GM19324 (cell line): ENCODE measurements at regions not wholly inside any gene's neighbourhood (a gene's known extent, or its start where the extent isn't known, plus 50 kb on each side); places are given as distances from the start of the nearest gene placed in this dataset.
A peak's percentile ranks its signal among the peaks of the same experiment; 100 is the strongest.

Source experiments
- ATAC-seq: cut with Tn5 transposase; IDR thresholded peaks from one replicate; pipeline ENCODE4 v1.9.1; 2021; ENCODE audit warnings: mild to moderate bottlenecking, moderate library complexity; ENCODE audit not compliant: unreplicated experiment, low FRiP score

DNA sequence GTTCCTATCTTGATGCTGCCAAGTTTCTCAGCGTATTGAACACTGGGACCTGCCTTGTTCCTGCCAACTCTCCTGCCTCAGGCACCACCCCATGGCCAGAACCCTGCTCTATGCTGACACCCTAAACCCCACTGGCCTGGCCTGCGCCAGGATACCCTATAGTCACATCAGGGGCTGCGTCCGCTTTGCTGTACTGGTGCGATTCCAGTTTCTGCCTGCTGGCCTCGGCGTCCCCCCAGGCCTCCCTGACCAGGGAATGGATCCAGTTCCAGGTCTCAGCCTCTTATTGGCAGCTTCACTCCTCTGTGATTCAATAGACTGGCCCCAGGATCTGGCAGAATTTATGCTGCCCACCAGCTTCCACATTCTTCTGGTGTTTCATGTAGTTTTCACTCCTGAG is 55.0 kb downstream of the GPR6 start:
- no peak for ATAC-seq

DNA sequence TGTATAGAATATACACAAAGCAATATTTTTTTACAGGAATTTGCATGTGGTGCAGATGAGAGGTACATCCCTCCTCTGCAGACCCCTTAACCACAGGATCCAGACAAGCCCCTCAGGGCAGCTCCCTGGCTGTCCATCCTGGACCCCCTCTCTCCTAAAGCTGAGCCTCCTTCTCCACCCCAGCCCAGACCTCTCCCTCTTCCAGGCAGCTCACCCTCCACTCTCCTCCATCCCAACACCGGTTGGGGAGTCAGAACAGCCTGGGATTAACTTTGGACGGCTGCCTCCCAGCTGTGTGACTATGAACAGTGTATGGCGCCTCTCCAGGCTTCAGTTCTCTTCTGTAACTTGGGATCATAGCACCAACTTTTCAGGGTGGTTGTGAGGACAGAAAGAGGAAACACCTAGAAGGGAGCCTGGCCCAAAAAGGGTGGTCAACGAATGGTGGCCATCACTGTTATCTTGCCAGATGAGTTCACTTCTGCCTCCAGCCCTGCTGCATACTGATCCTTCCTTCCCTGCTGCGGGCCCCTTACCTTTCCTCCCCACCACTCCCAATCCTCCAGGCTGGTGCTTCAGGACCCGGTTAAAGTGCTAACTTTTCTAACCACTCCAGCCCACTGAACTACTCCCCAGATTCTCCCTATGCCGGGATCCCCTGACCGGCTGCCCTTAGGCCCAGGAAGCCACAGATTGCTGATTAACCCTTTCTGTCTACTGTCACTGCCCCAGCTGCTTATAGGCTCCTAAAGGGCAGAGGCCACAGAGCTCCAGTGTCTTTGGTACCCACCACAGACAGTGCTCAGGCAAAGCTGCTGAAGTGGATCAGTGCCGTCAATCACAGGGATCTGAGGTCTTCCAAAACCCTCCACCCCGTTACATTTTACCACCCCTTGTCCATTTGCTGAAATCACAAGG is 55.9 kb downstream of the GPR6 start:
- no peak for ATAC-seq

DNA sequence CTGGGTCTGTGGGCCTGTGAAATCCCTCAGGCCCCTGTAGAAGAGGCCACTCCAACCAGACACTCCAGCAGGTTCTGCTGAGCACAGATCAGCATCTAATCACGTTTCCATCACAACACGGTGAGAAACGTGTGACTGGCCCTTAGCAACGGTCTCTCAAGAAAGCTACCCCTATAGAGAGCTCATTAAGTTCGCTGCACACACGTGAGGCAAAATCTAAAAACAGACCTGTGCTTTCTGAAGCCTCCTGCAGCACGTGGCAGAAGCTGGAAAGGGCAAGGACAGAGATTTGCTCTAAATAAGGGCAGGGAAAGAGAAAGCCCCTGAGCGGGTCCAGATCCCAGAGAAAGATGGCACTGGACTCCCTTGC is 56.5 kb downstream of the GPR6 start:
- ATAC-seq = no peak

DNA sequence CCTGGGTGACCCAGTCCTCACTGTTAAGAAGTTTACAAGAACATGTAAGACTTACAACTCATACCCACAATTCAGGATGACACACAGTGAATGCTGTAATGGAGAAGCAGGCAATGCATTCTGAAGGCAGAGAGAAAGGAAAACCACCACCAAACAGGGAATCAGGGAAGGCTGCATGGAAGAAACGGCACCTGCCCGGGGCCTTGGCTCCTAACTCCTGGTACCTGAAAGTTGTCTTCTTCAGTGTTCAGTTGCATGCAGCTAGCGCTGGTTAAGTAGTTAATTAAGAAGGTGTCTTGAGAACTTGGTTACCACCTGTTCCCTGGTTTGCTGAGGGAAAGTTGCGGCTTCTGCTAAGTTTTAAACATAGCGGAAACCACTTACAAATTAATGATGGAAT is 57.2 kb downstream of the GPR6 start:
- ATAC-seq = no peak

DNA sequence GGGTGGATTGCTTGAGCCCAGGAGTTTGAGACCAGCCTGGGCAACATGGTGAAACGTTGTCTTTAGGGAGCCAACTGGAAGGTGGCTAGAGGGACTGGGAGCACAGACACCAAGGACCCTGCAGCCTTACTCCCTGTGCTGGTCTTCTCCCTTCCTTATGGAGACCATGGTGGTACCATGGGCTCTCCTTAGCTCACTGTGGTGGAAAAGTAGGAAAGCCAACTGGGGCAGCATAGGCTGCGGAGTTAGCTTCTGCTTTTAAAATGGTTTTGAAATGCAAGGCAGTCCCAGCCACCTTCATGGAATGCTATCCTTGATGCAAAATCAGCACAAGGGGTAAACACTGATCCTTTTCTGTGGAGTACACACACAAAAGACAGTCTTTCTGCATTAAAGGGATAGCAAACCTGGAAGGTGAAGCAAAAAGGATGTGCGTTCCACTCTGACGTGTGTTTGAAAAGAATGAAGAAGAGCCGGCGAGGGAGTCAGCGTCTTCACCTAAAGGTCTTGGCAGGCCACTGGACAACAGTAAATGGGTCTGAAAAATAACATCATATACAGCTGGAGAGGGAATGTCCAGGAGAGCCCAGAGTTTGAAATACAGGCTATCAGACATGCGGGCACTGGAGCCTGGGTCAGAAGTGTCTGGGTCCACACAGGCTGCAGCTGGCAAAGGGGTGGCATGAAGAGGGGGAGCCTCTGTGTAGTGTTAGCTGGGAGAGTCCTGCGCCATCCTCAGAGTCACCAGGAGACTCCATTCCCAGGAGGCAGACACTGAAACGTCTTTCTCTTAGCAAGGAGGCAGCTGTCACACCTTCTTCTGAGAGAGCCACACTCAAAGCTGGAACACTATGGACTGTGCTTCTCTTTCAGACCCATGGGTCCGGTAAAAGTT is 58.5 kb downstream of the GPR6 start:
- no peak for ATAC-seq

DNA sequence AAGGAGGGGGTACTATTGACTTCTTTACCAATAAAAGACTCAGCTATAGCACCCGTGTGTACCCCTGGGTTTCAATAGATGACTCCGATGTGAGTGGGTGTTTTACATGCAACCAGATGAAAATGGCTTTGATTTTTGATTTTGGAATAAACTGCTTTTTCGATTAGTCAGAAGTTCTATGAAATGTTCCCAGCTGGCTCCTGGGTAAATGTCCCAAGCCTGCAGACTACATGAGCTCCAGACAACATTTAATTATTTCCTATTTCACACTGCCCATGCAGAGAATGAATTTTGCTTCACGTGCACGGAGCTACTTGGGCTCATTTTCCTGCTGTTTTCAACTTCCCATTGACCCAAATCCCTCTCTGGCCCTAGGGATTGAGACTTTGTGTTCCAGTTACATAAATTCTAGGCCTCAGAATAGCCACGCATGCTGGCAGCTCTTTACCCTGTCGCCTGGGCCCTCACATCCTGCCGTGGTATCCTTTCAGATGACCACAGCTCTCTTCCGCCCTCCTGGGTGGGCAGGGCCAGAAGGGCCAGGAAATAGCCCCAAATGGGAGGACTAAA is 59.7 kb downstream of the GPR6 start:
- no peak for ATAC-seq

DNA sequence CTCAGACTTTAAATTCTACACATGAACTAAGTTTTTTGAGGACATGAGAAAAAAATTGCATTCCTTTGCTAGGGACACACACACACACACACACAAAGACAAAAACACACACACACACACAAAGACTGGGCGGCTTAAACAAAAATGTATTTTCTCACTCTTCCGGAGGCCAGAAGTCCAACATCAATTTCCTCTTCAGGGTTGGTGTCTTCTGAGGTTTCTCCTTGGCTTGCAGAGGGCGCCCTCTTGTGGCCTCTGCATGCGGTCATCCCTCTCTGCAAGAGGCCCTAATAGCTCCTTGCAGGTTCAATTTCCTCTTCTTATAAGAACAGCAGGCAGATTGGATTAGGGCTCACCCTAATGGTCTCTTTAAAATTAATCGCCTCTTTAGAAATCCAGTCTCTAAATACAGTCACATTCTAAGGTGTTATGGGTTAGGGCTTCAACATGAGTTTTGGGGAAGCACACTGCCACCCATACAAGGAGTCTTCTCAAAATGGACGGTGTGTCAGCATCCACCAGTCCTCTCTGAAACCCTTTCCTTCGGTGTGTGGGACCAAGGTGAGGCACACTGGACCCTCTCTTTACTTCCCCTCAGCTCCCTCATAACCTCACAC is 61.4 kb downstream of the GPR6 start:
- peak; percentile 81 for ATAC-seq

DNA sequence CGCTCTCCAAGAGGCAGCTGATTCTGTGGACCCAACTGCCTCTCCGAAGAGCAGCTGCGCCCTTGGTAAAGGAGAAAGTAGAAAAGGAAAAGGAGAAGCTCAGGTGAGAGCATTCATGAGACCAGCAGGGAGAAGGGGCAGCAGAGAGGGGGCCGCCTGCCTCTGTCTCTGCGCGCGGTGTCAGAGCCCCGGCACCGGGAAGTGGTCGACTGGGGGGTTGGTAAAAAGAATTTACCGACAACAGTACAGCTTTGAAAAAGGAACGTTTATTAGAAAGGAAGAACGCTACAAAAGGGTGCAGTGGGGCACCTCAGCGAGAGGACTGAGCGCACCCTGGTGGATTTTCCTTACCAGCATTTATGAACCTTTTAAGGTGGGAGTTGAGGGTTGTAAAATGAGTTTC is 61.9 kb downstream of the GPR6 start:
- peak; percentile 50 for ATAC-seq

DNA sequence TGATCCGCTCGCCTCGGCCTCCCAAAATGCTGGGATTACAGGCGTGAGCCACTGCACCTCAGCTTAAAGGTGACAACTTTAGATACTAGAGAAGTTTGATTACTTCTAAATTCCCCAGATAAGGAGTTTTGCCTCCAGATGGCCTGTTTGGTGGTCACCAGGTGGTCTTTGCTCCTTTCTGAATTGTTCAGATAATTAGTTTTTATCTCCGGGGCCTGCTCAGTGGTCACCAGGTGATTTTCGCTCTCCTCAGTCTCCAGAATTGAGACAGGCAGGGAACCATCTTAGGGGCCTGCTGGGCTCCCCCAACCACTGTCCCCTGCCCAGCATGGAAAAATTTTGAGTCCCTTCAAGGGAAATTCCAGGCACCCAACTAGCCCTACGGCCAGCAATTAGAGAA is 62.6 kb downstream of the GPR6 start:
- ATAC-seq = no peak

DNA sequence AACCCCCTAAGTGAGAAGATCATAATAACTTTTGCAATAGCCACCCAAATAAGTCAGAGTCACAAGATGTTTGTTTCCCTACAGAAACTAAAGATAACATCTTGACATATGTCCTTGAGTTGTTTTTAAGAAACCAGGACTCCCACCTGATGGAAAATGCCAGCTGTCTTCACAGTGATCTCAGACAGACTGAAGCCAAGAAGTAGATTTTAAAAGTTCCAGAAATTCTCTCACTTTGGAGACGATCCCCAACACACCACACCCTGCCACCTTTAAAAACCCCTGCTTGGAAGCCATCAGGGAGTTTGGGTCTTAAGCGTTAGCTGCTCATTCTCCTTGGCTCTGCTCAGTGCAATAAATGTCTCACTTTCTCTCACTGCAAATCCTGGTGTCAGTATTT is 63.0 kb downstream of the GPR6 start:
- no peak for ATAC-seq

DNA sequence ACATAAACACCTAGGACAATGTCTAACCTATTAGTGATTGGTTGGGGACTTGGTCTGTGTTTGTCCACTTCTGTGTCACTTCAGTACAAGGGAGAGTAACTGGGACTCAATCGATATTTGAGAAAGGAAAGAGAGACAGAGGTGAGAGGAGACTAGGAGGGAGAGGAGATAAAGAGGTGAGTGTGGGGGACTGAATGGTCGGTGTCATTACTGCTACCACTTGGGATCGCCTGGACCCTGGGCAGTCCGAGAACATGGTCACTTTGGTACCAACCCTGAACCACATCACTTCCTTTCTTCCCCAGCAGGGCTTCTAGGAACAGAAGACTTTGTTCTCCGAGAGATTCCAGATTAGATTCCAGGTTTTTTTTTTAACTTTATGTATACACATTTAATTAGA is 63.7 kb downstream of the GPR6 start:
- no peak for ATAC-seq

DNA sequence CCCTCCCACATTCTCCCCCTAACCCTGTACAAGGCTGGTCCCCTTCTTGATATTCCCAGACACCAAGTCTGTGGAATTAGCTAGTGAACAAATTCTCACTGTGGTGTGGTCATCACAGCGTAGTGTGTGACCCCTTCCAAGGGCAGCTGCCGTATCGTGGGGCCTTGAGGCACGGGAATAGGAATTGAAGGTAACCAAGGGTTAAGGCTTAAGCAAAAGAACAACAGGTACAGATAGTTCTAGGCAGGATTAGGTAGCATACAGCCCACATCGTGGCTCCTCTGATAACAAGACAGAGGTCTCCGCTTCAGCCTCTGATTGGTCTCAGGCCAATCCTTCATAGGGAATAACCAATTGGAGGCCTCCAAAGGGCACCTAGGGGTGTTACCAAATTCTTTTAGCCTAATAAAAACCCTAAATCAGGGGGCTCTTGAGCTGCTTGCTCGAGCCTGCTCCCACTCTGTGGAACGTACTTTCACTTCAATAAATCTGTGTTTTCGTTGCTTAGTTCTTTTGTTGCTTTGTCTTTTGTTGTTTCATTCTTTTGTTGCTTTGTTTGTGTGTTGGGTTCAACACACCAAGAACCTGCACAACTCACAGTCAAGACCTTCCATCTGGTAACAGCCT is 64.7 kb downstream of the GPR6 start:
- no peak for ATAC-seq

DNA sequence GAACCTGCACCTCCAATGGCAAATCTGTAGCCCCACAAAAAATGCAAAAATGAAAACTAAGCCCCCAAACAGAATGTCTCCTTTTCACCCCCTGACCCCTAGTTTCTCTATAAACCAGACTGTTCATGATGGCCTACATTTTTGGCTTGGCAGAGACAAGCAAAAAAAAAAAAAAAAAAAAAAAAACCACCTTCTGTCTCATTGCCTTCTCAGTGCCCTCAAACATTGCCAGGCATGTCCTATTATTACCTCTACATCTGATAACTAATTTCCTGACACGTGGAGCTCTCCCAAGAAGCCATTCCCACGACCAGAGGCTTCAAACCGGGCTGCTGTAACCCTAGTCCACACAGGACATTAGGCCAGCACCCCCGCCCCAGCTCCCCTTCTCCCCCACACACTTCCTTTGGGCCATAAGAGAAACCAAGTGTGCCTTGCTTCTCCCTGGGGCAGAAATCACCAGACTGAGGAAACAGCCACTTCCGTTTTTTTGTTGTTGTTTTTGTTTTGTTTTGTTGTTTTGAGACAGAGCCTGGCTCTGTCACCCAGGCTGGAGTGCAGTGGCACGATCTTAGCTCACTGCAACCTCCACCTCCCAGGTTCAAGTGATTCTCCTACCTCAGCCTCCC is 65.4 kb downstream of the GPR6 start:
- no peak for ATAC-seq

DNA sequence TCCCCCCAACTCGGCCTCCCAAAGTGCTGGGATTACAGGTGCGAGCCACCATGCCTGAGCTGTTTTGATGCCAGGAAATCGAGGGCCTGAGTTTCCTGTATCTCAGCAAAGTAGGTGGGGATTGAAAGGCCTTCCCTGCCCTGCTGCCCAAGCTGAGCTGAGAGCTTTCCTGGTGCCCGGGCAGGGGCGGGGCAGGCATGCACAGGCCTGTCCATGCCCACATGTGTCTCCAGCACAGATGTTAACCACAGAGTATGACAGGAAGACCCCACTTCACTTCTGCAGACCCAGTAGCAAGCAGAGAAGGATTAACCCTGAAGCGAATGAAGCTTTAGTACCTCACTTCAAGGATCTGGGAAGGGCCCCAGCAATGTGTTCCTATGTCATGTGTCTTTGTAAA is 66.0 kb downstream of the GPR6 start:
- no peak for ATAC-seq

DNA sequence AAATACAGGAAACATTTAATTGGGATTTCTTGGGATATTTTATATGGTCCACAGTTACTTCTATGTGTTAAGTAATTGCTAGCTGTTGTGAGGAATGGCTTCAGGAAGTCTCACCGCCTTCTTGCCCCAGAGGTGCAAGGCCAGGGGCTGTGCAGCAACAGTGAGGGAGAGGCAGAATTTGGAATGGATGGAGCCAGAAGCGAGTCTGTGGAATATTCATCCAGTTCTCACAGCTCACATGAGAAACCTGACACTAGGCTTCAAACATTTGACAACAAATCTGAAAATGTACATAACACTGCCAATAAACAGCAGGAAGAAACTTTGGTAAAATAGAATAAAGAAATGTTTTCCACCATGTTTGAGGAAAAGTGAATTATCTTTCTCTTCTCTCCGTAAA is 66.5 kb downstream of the GPR6 start:
- ATAC-seq = no peak

DNA sequence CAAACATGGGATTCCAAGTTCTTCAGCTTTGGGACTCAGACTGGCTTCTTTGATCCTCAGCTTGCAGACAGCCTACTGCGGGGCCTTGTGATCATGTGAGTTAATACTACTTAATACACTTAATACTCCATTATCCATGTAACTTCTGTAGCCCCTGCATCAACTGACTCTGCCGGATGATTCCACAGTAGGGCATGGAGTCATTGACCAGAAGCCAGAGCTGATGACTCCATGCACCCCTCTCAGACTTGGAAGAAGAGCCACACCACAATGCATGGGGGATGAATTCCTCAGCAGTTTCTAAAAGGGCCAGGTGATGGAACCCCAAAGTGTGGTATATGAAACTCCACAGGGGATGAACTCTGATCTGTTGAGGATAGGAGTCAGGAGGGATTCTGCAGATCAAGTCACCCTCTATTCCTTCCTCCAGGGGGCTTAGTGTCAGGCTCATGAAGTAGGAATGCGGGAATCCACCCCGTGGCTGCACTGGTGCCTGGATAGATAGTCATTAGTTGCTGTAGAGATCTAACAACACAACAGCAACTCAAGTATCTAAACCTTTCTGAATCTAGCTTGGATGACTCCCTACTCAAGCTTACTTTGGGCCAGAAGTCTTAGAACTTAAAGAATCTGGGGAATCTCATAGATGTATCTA is 70.2 kb downstream of the GPR6 start:
- no peak for ATAC-seq

DNA sequence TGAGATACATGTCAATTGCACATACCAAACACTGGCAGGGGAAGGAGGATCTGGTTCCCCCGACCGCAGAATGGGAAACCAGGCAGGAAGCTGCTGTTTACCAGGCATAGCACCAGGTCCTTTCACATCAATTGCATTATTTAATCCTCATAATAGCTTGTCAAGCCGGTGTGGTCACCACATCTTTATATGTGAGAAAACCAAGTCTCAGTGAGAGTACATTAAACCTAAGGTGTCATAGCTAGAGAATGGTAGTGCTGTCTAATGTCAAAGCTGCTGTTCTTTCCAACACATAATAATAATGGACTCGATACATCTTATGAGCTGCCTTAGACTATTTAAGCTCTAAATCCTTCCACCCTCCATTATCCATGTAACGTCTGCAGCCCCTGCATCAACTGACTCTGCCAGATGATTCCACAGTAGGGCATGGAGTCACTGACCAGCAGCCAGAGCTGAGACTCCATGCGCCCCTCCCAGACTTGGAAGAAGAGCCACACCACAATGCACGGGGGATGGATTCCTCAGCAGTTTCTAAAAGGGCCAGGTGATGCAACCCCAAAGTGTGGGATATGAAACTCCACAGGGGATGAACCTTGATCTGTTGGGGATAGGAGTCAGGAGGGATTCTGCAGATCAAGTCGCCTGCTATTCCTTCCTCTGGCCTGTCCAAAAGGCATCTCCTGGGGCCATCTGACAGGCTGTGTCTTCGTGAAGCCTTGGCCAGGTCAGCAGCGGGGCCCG is 71.8 kb downstream of the GPR6 start:
- ATAC-seq = no peak
